GM19324 (cell line): ENCODE measurements at regions not wholly inside any gene's neighbourhood (a gene's known extent, or its start where the extent isn't known, plus 50 kb on each side); places are given as distances from the start of the nearest gene placed in this dataset.
"Not testable (repeated sequence)": the region's sequence is repeated elsewhere in the genome, so short reads cannot be mapped to it uniquely, and the experiment has no call there.

Experiments used
- ATAC-seq: cut with Tn5 transposase; IDR thresholded peaks from one replicate; pipeline ENCODE4 v1.9.1; 2021; ENCODE audit warnings: mild to moderate bottlenecking, moderate library complexity; ENCODE audit not compliant: unreplicated experiment, low FRiP score

- ATAC-seq: no peak
These were observed 344.8 kb upstream of the FZD8 start for GRCh38 chr10:35986756-35987502.

- no peak for ATAC-seq
These were observed 337.0 kb upstream of the FZD8 start for GRCh38 chr10:35979116-35979515.

GRCh38 chr10:35973912-35974591 is 332.0 kb upstream of the FZD8 start:
- not testable (repeated sequence) for ATAC-seq

- no peak for ATAC-seq
These were observed 330.2 kb upstream of the FZD8 start for GRCh38 chr10:35972275-35972674.

GRCh38 chr10:35971397-35971796 is 329.3 kb upstream of the FZD8 start:
- no peak for ATAC-seq

GRCh38 chr10:35963685-35964084 is 321.6 kb upstream of the FZD8 start:
- ATAC-seq: no peak

- ATAC-seq: no peak
These were observed 319.4 kb upstream of the FZD8 start for GRCh38 chr10:35961501-35961900.

GRCh38 chr10:35959252-35959651 is 317.2 kb upstream of the FZD8 start:
- ATAC-seq: no peak

GRCh38 chr10:35958609-35959008 is 316.5 kb upstream of the FZD8 start:
- ATAC-seq: not testable (repeated sequence)

GRCh38 chr10:35950701-35951100 is 308.6 kb upstream of the FZD8 start:
- no peak for ATAC-seq

- ATAC-seq: no peak
These were observed 308.1 kb upstream of the FZD8 start for GRCh38 chr10:35950226-35950625.

GRCh38 chr10:35949811-35950211 is 307.7 kb upstream of the FZD8 start:
- ATAC-seq: no peak

- no peak for ATAC-seq
These were observed 304.5 kb upstream of the FZD8 start for GRCh38 chr10:35946556-35946955.

- no peak for ATAC-seq
These were observed 300.0 kb upstream of the FZD8 start for GRCh38 chr10:35942057-35942456.

GRCh38 chr10:35940141-35941041 is 298.3 kb upstream of the FZD8 start:
- no peak for ATAC-seq

GRCh38 chr10:35938160-35938559 is 296.1 kb upstream of the FZD8 start:
- ATAC-seq: no peak

- no peak for ATAC-seq
These were observed 295.4 kb upstream of the FZD8 start for GRCh38 chr10:35937546-35937945.

GRCh38 chr10:35934642-35934995 is 292.5 kb upstream of the FZD8 start:
- ATAC-seq: no peak

GRCh38 chr10:35933940-35934641 is 292.0 kb upstream of the FZD8 start:
- no peak for ATAC-seq

GRCh38 chr10:35933491-35933890 is 291.4 kb upstream of the FZD8 start:
- ATAC-seq: no peak

- ATAC-seq: not testable (repeated sequence)
These were observed 287.9 kb upstream of the FZD8 start for GRCh38 chr10:35929962-35930361.
